ENCODE measurements at regions not wholly inside any gene's neighbourhood (a gene's known extent, or its start where the extent isn't known, plus 50 kb on each side); places are given as distances from the start of the nearest gene placed in this dataset.
"Not testable (repeated sequence)": the region's sequence is repeated elsewhere in the genome, so short reads cannot be mapped to it uniquely, and the experiment has no call there.

- no peak for DNase-seq (ENCODE audit: low spot score)
Measured at GRCh38 chr6:90463359-90463758, 123.5 kb downstream of the MAP3K7 start.

- no peak for DNase-seq (ENCODE audit: low spot score)
Measured at GRCh38 chr6:90462102-90462501, 124.8 kb downstream of the MAP3K7 start.

GRCh38 chr6:90461383-90461782 is 125.5 kb downstream of the MAP3K7 start:
- no peak for DNase-seq (ENCODE audit: low spot score)

DNA sequence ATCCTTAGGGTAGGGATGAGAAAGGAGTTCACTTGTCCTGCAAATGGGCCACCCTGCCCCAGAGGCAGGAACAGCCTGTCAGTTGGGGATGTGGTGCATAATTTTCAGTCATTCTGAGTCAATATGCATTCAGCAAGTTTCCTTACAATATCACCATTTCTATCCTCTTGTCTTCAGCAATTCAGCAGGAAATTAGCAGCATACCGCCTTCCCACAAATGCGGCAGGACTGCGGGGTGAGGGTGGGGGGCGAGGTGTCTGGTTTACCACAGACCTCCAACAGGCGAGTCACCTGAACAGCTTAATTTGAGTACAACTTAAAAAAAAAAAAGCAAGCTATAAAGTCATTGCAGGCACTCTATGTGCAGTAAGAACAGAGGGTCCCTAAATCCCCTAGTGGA is 126.8 kb downstream of the MAP3K7 start:
- DNase-seq (ENCODE audit: low spot score): no peak

GRCh38 chr6:90459225-90459758 is 127.6 kb downstream of the MAP3K7 start:
- DNase-seq (ENCODE audit: low spot score): no peak

- DNase-seq (ENCODE audit: low spot score): no peak
Measured at GRCh38 chr6:90458353-90459224, 128.3 kb downstream of the MAP3K7 start.

GRCh38 chr6:90457867-90458259 is 129.0 kb downstream of the MAP3K7 start:
- DNase-seq (ENCODE audit: low spot score): no peak

GRCh38 chr6:90456997-90457866 is 129.6 kb downstream of the MAP3K7 start:
- not testable (repeated sequence) for DNase-seq (ENCODE audit: low spot score)

- DNase-seq (ENCODE audit: low spot score): no peak
Measured at GRCh38 chr6:90456001-90456400, 130.9 kb downstream of the MAP3K7 start.

GRCh38 chr6:90454836-90455427 is 131.9 kb downstream of the MAP3K7 start:
- no peak for DNase-seq (ENCODE audit: low spot score)

- no peak for DNase-seq (ENCODE audit: low spot score)
Measured at GRCh38 chr6:90450268-90450953, 136.5 kb downstream of the MAP3K7 start.

DNA sequence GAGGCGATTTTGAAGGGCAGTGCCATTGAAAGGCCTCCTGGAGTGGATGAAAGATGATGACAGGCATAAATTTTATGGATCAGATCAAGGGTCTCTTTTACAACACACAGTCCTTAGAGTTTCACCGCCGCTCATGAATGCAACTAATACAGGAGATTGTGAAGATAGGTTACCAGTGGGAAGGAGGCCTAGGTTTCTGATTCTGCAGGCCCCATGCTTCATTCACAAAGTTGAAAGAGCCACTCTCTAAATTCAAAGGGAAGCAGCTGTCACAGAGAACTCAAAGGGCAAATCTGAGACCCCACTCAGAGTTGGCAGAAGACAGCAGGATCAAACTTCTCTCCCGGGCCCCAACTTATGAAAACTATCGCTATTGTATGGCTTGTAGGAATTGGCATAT is 137.6 kb downstream of the MAP3K7 start:
- no peak for DNase-seq (ENCODE audit: low spot score)

GRCh38 chr6:90448836-90449235 is 138.0 kb downstream of the MAP3K7 start:
- DNase-seq (ENCODE audit: low spot score): no peak

- DNase-seq (ENCODE audit: low spot score): no peak
Measured at GRCh38 chr6:90446164-90446563, 140.7 kb downstream of the MAP3K7 start.

- no peak for DNase-seq (ENCODE audit: low spot score)
Measured at GRCh38 chr6:90445533-90446108, 141.3 kb downstream of the MAP3K7 start.

DNA sequence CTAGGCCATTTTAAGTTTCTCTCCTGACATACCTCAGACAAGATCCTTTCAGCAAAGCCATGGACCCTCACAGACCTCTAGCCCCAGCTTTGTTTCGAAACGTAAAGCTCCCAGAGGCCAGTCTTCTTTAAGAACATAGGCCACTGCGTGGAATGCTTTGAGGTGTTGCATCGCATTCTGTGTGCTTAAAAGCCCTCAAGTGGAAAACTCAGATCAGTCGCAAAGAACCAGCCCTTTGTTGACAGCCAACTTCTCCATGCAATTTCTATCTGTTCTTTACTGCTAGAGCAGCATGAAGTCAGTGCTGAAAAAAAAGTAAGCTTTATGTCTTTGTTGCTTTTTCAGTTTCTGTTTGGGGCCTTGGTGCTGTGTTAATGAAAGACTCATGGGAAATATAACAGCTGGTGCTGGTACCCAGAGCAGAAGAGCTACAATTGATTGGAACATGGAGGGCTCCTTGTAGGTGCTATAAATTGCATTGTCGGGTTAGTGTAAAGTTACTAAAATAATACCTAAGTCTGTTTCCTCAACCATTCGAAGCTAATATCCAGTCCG is 142.6 kb downstream of the MAP3K7 start:
- DNase-seq (ENCODE audit: low spot score): no peak

DNA sequence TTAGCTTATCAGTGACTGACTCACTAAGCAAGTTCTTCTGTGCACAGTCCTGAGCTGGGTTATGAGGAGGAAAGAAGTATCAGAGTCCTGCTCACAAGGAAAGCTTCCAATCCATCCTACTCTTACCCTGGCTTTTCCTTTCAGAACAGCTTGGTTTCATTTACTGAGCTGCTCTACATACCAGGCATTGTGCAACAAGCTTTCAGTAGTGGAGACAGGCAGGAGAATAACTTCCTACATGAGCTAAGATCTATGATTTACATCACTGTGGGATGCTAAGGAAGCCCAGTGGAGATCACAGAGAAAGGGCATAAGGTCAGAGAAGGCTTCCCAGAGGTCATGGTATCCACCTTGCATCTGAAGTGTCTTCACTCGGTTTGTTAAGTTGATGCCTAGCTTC is 144.5 kb downstream of the MAP3K7 start:
- DNase-seq (ENCODE audit: low spot score): no peak

DNA sequence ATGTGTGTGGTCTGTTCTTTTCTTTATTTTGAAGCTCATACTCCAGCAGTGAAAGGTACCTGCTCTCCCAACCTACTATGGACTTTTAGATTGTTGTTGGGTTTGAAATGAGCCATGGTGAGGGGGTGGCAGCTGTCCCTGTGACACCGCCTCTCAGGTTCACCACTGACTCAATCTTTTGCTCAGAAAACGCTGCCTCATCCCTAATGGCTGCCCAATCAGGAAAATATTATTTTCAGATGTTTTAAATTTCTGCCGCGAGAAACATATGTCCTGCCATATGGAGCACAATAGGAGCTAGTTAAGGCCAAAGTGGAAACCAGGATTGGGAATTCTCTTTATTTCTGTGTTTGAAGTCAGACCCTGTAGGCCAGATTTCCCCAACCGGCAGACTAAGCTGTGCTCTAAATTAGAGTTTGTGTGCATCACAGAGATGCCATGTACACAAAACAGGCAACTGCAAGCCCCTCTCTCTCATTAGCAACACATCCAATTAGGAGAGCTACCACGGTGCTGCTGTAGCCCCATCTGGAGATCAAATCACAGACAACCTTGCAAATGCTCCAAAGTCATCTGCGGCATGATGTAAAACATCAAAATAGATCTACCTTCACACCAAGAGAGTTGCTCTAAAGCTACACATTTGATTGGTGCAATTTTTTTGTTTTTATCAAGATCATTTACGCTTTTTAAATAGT is 144.1 kb upstream of the BACH2 start:
- no peak for DNase-seq (ENCODE audit: low spot score)

DNA sequence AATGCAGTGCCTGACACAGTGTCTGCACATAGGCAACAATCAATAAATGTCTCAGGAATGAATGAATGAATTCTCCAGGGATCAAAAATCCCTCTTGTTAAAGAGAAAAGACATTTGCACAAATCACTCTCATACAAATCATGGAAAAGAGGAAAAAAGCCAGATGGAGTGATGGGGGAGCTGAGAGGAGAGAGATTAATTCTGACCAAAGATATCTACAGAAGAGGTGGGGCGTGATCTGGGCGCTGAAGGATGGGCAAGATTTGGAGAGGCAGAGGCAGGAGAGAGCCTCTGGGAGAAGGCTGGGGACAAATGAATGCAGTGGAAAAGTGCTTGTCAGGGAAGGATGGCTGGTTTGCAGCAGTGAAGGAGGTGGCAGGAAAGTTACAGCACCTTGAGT is 142.9 kb upstream of the BACH2 start:
- DNase-seq (ENCODE audit: low spot score): no peak

- no peak for DNase-seq (ENCODE audit: low spot score)
Measured at GRCh38 chr6:90436403-90436802, 139.8 kb upstream of the BACH2 start.

Measured in H4 (cell line).